ENCODE measurements at regions not wholly inside any gene's neighbourhood (a gene's known extent, or its start where the extent isn't known, plus 50 kb on each side); places are given as distances from the start of the nearest gene placed in this dataset.
A peak's percentile ranks its signal among the peaks of the same experiment; 100 is the strongest.

GRCh38 chr12:130254461-130255276 lies 83.0 kb upstream of the PIWIL1 start:
- no peak overlapping the region for H3K4me3 ChIP-seq (ENCODE audit: low read length)
- no peaks in the 10 kb centered on the region for H3K4me1 ChIP-seq (ENCODE audit: control insufficient read depth, insufficient read depth, low read length)
- H3K27me3 ChIP-seq (ENCODE audit: control insufficient read depth, insufficient read depth, low read length), result no peaks in the 10 kb centered on the region
- WGBS (ENCODE audit: insufficient coverage, low lambda C conversion rate), result 83% methylated on average over 4 of the region's 19 CpGs
- no peak for DNase-seq
- H3K9me3 ChIP-seq (ENCODE audit: control insufficient read depth, low read depth, low read length), result no peaks in the 10 kb centered on the region
- no peaks in the 10 kb centered on the region for H3K36me3 ChIP-seq (ENCODE audit: control insufficient read depth, insufficient read depth, low read length)
- no peak overlapping the region for H3K27ac ChIP-seq (ENCODE audit: low read length)

GRCh38 chr12:130258863-130259262 lies 78.8 kb upstream of the PIWIL1 start:
- Histone ChIP-seq H3K27ac (ENCODE audit: low read length) (no peak overlapping the region), H3K4me3 (ENCODE audit: low read length) (no peak overlapping the region), H3K27me3 (ENCODE audit: control insufficient read depth, insufficient read depth, low read length) (no peaks in the 10 kb centered on the region), H3K9me3 (ENCODE audit: control insufficient read depth, low read depth, low read length) (no peaks in the 10 kb centered on the region), H3K4me1 (ENCODE audit: control insufficient read depth, insufficient read depth, low read length) (no peaks in the 10 kb centered on the region), H3K36me3 (ENCODE audit: control insufficient read depth, insufficient read depth, low read length) (no peaks in the 10 kb centered on the region)
- 100% methylated on average over 1 of the region's 10 CpGs for WGBS (ENCODE audit: insufficient coverage, low lambda C conversion rate)
- no peak for DNase-seq

- Histone ChIP-seq H3K27me3 (ENCODE audit: control insufficient read depth, insufficient read depth, low read length) (no peaks in the 10 kb centered on the region), H3K4me1 (ENCODE audit: control insufficient read depth, insufficient read depth, low read length) (no peaks in the 10 kb centered on the region), H3K36me3 (ENCODE audit: control insufficient read depth, insufficient read depth, low read length) (no peaks in the 10 kb centered on the region), H3K27ac (ENCODE audit: low read length) (no peak overlapping the region), H3K9me3 (ENCODE audit: control insufficient read depth, low read depth, low read length) (no peaks in the 10 kb centered on the region), H3K4me3 (ENCODE audit: low read length) (no peak overlapping the region)
- 8% methylated on average over 5 of the region's 5 CpGs for WGBS (ENCODE audit: insufficient coverage, low lambda C conversion rate)
- DNase-seq, result no peak
These were observed 74.7 kb upstream of the PIWIL1 start for GRCh38 chr12:130263025-130263424.

- no CpG with 5 or more reads among the region's 7 CpGs for WGBS (ENCODE audit: insufficient coverage, low lambda C conversion rate)
- H3K36me3 ChIP-seq (ENCODE audit: control insufficient read depth, insufficient read depth, low read length), result no peaks in the 10 kb centered on the region
- H3K4me1 ChIP-seq (ENCODE audit: control insufficient read depth, insufficient read depth, low read length), result no peaks in the 10 kb centered on the region
- no peaks in the 10 kb centered on the region for H3K27me3 ChIP-seq (ENCODE audit: control insufficient read depth, insufficient read depth, low read length)
- no peak overlapping the region for H3K4me3 ChIP-seq (ENCODE audit: low read length)
- no peaks in the 10 kb centered on the region for H3K9me3 ChIP-seq (ENCODE audit: control insufficient read depth, low read depth, low read length)
- no peak overlapping the region for H3K27ac ChIP-seq (ENCODE audit: low read length)
- DNase-seq, result no peak
These were observed 73.7 kb upstream of the PIWIL1 start for GRCh38 chr12:130263996-130264395.

- no peaks in the 10 kb centered on the region for H3K9me3 ChIP-seq (ENCODE audit: control insufficient read depth, low read depth, low read length)
- no peaks in the 10 kb centered on the region for H3K36me3 ChIP-seq (ENCODE audit: control insufficient read depth, insufficient read depth, low read length)
- no peaks in the 10 kb centered on the region for H3K27me3 ChIP-seq (ENCODE audit: control insufficient read depth, insufficient read depth, low read length)
- no peaks in the 10 kb centered on the region for H3K4me1 ChIP-seq (ENCODE audit: control insufficient read depth, insufficient read depth, low read length)
- no peak overlapping the region for H3K4me3 ChIP-seq (ENCODE audit: low read length)
- no peak for DNase-seq
- H3K27ac ChIP-seq (ENCODE audit: low read length), result no peak overlapping the region
- no CpG with 5 or more reads among the region's 11 CpGs for WGBS (ENCODE audit: insufficient coverage, low lambda C conversion rate)
These were observed 70.9 kb upstream of the PIWIL1 start for GRCh38 chr12:130266751-130267150.

- no peak for DNase-seq
- Histone ChIP-seq H3K9me3 (ENCODE audit: control insufficient read depth, low read depth, low read length) (peaks cover 3% of the 10 kb centered on the region), H3K27ac (ENCODE audit: low read length) (no peak overlapping the region), H3K4me1 (ENCODE audit: control insufficient read depth, insufficient read depth, low read length) (no peaks in the 10 kb centered on the region), H3K27me3 (ENCODE audit: control insufficient read depth, insufficient read depth, low read length) (no peaks in the 10 kb centered on the region), H3K4me3 (ENCODE audit: low read length) (no peak overlapping the region), H3K36me3 (ENCODE audit: control insufficient read depth, insufficient read depth, low read length) (no peaks in the 10 kb centered on the region)
- 49% methylated on average over 4 of the region's 9 CpGs for WGBS (ENCODE audit: insufficient coverage, low lambda C conversion rate)
These were observed 57.5 kb upstream of the PIWIL1 start for GRCh38 chr12:130280231-130280630.

- no peaks in the 10 kb centered on the region for H3K36me3 ChIP-seq (ENCODE audit: control insufficient read depth, insufficient read depth, low read length)
- H3K9me3 ChIP-seq (ENCODE audit: control insufficient read depth, low read depth, low read length), result peaks cover 3% of the 10 kb centered on the region
- no peaks in the 10 kb centered on the region for H3K27me3 ChIP-seq (ENCODE audit: control insufficient read depth, insufficient read depth, low read length)
- WGBS (ENCODE audit: insufficient coverage, low lambda C conversion rate), result 87% methylated on average over 5 of the region's 11 CpGs
- no peaks in the 10 kb centered on the region for H3K4me1 ChIP-seq (ENCODE audit: control insufficient read depth, insufficient read depth, low read length)
- H3K4me3 ChIP-seq (ENCODE audit: low read length), result no peak overlapping the region
- DNase-seq, result no peak
- H3K27ac ChIP-seq (ENCODE audit: low read length), result no peak overlapping the region
These were observed 56.9 kb upstream of the PIWIL1 start for GRCh38 chr12:130280742-130281141.

GRCh38 chr12:130281153-130281799 lies 56.4 kb upstream of the PIWIL1 start:
- DNase-seq, result peak in 1 of 2 donors; percentile 5
- Histone ChIP-seq H3K4me3 (ENCODE audit: low read length) (no peak overlapping the region), H3K9me3 (ENCODE audit: control insufficient read depth, low read depth, low read length) (peaks cover 3% of the 10 kb centered on the region), H3K4me1 (ENCODE audit: control insufficient read depth, insufficient read depth, low read length) (no peaks in the 10 kb centered on the region), H3K27ac (ENCODE audit: low read length) (no peak overlapping the region), H3K27me3 (ENCODE audit: control insufficient read depth, insufficient read depth, low read length) (no peaks in the 10 kb centered on the region), H3K36me3 (ENCODE audit: control insufficient read depth, insufficient read depth, low read length) (no peaks in the 10 kb centered on the region)
- no CpG with 5 or more reads among the region's 30 CpGs for WGBS (ENCODE audit: insufficient coverage, low lambda C conversion rate)

GRCh38 chr12:130286041-130286440 lies 51.6 kb upstream of the PIWIL1 start:
- Histone ChIP-seq H3K9me3 (ENCODE audit: control insufficient read depth, low read depth, low read length) (peaks cover 2% of the 10 kb centered on the region), H3K4me3 (ENCODE audit: low read length) (no peak overlapping the region), H3K27me3 (ENCODE audit: control insufficient read depth, insufficient read depth, low read length) (no peaks in the 10 kb centered on the region), H3K4me1 (ENCODE audit: control insufficient read depth, insufficient read depth, low read length) (no peaks in the 10 kb centered on the region), H3K27ac (ENCODE audit: low read length) (no peak overlapping the region), H3K36me3 (ENCODE audit: control insufficient read depth, insufficient read depth, low read length) (no peaks in the 10 kb centered on the region)
- no peak for DNase-seq
- WGBS (ENCODE audit: insufficient coverage, low lambda C conversion rate), result 93% methylated on average over 2 of the region's 8 CpGs

GRCh38 chr12:130286741-130287440 lies 50.8 kb upstream of the PIWIL1 start:
- H3K27me3 ChIP-seq (ENCODE audit: control insufficient read depth, insufficient read depth, low read length), result no peaks in the 10 kb centered on the region
- no peak overlapping the region for H3K27ac ChIP-seq (ENCODE audit: low read length)
- no peaks in the 10 kb centered on the region for H3K4me1 ChIP-seq (ENCODE audit: control insufficient read depth, insufficient read depth, low read length)
- no peak overlapping the region for H3K4me3 ChIP-seq (ENCODE audit: low read length)
- no peaks in the 10 kb centered on the region for H3K36me3 ChIP-seq (ENCODE audit: control insufficient read depth, insufficient read depth, low read length)
- WGBS (ENCODE audit: insufficient coverage, low lambda C conversion rate), result no CpG with 5 or more reads among the region's 14 CpGs
- H3K9me3 ChIP-seq (ENCODE audit: control insufficient read depth, low read depth, low read length), result no peaks in the 10 kb centered on the region
- no peak for DNase-seq
